HEK293 (cell line): ENCODE measurements at regions not wholly inside any gene's neighbourhood (a gene's known extent, or its start where the extent isn't known, plus 50 kb on each side); places are given as distances from the start of the nearest gene placed in this dataset.

Source experiments
- CTCF ChIP-seq: fragments of 450-650 bp; formaldehyde crosslinking; IDR thresholded peaks from 2 replicates; pipeline ENCODE4 v1.5.1; 2016; ENCODE audit warnings: missing biosample characterization, missing genetic modification characterization
- PATZ1 ChIP-seq: fragments of 450-650 bp; formaldehyde crosslinking; IDR thresholded peaks from 2 replicates; pipeline ENCODE4 v1.5.1; 2016; ENCODE audit warnings: missing biosample characterization, missing genetic modification characterization
- ZBTB7A ChIP-seq: fragments of 450-650 bp; formaldehyde crosslinking; IDR thresholded peaks from 2 replicates; pipeline ENCODE4 v1.5.1; 2016; ENCODE audit warnings: low read depth, missing biosample characterization, missing genetic modification characterization

GRCh38 chr15:94667109-94667508 lies 435.7 kb downstream of the MCTP2 start:
- TF ChIP-seq CTCF (tag by site-specific recombination) (no peak), PATZ1 (tag by site-specific recombination) (no peak), ZBTB7A (tag by site-specific recombination) (no peak)
